ENCODE measurements at regions not wholly inside any gene's neighbourhood (a gene's known extent, or its start where the extent isn't known, plus 50 kb on each side); places are given as distances from the start of the nearest gene placed in this dataset.
"Not testable (repeated sequence)": the region's sequence is repeated elsewhere in the genome, so short reads cannot be mapped to it uniquely, and the experiment has no call there.

DNA sequence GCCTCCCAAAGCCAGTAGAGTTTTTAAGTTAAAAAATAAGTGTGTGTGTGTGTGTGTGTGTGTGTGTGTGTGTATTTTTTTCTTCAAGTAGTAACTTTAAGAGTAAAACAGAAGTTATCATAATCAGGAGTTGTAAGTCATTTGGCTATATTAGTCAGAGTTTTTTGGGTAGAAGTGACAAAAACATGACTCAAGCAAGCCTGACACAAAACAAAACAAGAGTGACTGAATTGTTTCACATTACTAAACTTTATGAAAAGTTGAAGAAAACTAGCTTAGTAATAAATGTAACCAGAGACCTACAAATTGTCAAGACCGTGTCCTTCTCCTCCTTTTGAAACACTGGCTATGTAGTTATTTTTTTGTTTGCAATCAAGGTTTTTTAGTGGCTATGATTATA lies 738.0 kb upstream of the PITX2 start:
- DNase-seq (ENCODE audit: low read depth in 2 of 3, low spot score in 2 of 3) = no peak

DNA sequence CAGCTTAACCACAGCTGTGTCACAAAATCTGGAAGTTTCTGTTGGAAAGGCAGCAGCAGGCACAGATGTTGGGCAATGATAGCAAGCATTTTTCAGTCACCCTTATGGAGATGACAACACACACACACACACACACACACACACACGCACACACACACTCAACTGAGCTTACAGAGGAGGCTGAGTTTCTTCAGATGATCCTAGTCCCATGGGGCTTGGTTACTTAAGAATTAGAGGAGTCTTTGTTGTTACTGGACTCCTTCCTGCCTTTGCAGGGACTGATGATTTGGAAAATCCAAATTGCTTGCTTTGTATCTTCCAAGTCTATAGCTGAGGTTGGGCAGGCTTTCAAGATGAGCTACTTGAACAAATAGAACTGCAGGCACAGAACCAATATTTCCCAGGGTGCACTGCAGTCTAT lies 740.1 kb upstream of the PITX2 start:
- no peak for DNase-seq (ENCODE audit: low read depth in 2 of 3, low spot score in 2 of 3)

DNA sequence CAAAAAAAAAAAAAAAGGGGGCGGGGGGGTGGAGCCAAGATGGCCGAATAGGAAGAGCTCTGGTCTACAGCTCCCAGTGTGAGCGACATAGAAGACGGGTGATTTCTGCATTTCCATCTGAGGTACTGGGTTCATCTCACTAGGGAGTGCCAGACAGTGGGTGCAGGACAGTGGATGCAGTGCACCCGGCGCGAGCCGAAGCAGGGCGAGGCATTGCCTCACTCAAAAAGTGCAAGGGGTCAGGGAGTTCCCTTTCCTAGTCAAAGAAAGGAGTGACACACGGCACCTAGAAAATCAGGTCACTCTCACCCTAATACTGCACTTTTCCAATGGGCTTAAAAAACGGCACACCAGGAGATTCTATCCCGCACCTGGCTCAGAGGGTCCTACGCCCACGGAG lies 755.0 kb upstream of the PITX2 start:
- not testable (repeated sequence) for DNase-seq (ENCODE audit: low read depth in 2 of 3, low spot score in 2 of 3)

DNA sequence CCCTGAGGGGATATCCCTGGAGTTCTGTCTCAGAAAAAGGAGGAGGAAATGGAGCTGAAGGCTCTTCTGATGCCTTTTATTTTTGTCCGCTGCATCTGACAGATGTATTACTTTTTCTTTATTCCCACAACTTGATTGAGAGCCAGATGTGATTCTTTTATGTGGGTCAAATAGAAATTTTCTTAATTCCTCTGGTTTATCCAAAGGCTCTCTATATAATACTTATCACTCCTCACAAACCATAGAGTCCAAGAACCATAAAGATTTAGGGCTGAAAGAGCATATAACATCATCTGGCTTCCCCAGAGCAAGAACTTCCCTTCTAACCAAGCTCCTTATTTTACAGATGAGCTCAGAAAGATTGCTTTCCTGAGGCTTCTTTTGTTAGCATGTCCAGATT lies 756.7 kb upstream of the FAM241A start:
- no peak for DNase-seq (ENCODE audit: low read depth in 2 of 3, low spot score in 2 of 3)

DNA sequence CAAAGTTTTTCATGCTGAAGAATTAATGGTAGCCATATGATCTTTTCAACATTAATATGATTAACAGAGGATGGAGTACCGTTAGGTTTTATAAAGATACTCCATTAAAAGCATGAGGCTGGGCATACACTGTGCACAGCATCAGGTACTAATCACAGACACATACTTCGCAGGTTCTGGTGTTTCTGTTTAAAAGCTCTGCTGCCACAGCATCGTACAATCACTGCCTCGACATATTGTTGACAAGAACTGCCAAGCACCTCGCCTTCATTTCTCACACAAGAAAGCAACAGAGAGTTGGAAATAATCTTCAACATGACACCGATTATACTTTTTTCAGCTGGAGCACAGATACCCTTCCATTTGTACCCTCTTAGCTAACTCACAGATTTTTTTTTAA lies 753.4 kb upstream of the FAM241A start:
- no peak for DNase-seq (ENCODE audit: low read depth in 2 of 3, low spot score in 2 of 3)

DNA sequence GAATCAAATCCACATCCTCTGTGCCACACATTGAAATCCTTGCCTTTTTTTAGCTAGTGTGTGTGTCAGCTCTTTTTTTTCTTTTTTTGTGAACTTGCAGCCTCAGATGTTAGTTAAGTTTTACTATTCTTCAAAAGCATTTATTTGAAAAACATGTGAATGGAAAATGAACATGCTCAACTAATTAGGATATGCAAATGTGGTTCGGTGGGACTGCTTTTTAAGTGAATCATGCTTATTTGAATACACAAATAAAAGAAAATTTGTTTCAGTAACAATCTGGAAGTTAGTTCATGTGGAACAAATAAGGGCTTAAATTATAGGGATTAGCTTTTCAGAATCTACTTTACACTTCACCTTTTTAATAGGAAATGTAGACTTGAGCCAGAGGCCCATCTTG lies 751.5 kb upstream of the FAM241A start:
- DNase-seq (ENCODE audit: low read depth in 2 of 3, low spot score in 2 of 3) = no peak

DNA sequence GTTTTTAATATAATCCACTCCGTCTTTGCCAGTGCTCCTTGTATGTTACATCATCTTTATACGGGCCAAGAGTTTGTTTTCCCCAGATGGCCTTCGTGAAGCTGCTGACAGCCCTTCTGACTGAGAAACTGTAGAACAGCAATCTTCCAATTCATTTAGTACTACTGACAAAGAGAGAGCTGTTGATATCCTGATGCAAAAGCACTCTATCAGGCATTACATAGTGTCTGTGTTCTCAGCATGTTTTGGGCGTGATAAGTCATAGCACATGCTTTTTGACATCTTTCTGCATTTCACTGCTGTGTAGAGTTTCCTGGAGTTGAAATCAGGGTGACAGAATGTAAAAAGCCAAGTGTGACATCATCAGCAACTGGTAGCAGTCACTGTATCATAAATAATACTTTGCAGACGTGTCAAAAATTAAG lies 746.3 kb upstream of the FAM241A start:
- no peak for DNase-seq (ENCODE audit: low read depth in 2 of 3, low spot score in 2 of 3)

DNA sequence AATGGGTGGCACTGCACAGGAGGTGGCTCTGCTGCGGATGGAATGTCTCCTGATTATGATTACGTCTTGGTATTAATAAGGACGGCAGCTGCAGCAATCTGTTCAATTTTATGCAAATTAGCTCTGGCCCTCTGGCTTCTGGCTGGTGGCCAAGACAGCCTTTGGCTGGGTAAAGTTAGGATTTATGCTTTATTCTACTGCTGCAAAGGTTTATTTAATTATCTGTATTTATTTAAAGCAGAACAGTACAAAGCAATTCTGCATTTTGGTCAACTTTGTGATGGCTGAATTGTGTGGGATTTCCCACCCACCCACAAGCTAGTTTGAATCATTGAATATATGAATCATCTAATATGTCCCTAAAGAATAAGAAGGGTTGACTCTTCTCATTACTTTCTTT lies 745.6 kb upstream of the FAM241A start:
- no peak for DNase-seq (ENCODE audit: low read depth in 2 of 3, low spot score in 2 of 3)

DNA sequence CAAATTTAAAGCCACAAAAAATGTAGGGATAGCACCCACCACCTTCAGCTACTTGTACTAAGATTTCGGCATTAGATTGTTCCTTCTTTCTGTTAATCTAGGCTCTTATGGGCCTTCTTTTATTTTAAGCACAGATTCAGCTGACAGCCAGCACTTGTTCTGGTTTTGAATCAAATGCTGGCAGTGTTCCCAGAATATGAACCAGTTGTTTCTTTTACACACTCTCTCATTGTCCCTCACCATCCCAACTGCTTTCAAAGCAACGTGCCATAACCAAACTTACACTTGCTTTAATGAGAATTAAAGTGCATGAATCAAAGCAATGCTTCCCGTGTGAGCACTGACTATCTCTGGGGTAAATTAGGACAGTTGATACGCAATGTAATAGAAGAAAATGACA lies 744.5 kb upstream of the FAM241A start:
- DNase-seq (ENCODE audit: low read depth in 2 of 3, low spot score in 2 of 3) = no peak

DNA sequence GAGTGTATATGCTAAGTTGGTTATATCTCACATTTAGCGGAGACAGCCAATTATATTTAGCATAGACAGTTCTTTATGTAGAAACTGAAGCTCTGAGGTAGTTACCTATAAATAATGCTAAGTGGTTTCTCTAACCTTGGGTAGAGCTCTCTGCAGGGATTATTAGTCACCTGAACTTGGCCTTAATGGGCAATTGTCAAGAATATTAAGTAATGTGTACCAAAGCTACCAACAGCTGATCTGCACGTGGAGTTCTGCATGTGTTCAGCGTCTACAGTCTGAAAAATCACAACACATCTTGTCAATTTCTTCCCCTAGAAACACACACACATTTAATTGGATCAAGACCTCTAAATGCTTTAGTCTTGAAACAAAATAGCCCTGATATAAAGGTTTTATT lies 740.6 kb upstream of the FAM241A start:
- no peak for DNase-seq (ENCODE audit: low read depth in 2 of 3, low spot score in 2 of 3)

DNA sequence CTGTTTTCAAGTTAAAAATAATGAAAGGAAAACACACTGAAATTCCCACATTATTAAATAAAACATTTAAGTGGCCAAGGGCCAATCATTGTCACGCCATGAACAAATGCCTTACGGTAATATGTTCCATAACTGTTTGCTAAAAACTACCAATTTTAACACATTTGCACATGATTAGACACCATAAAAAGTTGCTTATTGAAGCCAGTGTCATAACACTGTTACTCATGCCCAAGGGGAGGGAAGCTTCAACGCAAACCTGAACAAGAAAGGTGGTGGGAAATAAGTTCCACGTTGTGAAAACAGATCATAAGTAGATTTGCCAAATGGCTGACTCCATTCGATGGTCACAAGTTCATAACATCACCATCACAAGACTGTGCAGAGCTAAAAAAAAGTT lies 739.3 kb upstream of the FAM241A start:
- no peak for DNase-seq (ENCODE audit: low read depth in 2 of 3, low spot score in 2 of 3)

DNA sequence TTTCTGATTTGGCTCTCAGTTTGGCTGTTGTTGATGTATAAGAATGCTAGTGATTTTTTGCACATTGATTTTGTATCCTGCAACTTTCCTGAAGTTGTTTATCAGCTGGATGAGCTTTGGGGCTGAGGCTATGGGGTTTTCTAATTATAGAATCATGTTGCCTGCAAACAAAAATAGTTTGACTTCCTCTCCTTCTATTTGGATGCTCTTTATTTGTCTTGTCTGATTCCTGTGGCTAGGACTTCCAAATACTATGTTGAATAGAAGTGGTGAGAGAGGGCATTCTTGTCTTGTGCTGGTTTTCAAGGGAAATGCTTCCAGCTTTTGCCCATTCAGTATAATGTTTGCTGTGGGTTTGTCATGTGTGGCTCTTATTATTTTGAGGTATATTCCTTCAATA lies 734.7 kb upstream of the FAM241A start:
- no peak for DNase-seq (ENCODE audit: low read depth in 2 of 3, low spot score in 2 of 3)

DNA sequence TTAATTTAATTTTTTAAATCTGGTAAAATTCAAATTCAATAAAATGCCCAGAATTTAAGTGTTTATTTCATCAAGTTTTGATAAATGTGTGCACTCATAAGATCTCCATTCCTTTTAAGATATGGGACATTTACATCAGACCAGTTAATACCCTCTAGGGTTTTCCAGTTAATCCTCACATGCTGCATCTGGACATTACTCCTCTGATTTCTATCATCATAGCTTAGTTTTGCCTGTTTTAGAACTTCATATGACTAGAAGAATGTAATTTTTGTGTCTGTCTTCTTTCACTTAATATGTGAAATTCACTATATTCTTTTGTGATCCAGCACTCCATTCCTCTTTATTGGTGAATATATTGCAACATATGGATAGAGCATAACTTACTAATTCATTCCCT lies 727.7 kb upstream of the FAM241A start:
- no peak for DNase-seq (ENCODE audit: low read depth in 2 of 3, low spot score in 2 of 3)

DNA sequence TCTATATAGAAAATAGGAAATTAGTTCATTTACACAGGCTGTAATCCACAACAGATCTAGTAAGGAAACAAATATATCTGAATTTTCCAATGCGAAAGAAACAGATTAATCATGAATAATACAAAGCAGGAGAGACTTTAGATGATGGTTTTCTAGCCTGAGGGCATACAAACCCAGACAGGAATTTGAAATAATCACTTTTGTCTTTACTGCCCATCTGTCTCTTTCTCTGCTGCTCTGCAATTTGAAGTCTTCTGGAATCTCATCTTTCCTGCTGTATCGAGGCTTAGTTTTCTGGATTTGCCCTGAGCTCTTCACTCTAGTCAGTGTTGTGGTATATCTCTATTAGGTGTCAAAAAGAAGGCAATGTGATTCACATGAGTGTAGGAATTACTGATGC lies 711.8 kb upstream of the FAM241A start:
- no peak for DNase-seq (ENCODE audit: low read depth in 2 of 3, low spot score in 2 of 3)

DNA sequence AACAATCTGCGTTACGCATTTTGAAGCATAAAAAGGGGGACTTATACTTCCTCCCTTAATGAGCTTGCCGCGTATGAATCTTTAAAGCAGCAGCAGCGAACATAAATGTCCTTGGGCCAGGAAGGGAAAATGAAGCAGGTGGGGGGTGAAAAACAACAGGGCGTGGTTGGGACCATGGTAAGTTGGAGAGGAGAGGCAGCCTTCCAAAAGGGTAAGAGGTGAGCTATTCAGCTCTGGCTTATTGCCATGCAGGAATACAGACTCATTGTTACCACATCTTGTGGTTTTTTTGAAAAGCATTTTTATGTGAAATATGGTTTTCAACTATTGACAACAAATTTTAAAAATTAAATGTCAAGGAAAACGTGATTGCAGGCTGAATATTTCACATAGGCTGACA lies 710.7 kb upstream of the FAM241A start:
- no peak for DNase-seq (ENCODE audit: low read depth in 2 of 3, low spot score in 2 of 3)

DNA sequence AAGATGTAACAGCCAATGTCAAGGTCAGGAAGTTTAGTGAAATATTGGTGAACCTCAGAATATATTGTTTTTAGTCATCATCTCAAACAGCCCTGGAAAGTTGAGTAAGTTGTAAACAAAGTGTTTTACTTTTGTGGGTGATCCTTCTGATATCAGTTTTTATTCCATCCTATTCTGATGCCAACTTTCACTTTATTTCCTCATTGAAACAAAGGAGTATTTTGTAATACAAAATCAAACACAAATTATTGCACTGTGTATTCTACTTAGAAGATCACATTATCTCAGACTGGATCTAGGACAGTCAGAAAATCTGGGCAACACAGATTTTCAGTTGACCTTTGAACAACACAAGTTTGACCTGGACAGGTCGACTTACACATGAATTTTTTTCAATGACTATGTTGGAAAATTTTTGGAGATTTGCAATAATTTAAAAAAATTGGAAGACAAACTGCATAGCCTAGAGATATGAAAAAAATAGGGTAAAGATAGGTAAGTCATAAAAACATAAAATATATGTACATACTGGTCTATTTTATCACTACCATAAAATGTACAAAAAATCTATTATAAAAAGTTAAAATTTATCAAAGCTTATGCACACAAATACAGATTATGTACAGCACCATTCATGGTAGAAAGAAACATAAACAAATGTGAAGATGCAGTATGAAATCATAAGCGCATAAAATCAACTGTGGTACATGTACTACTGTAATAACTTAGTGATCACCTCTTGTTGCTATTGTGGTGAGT lies 709.1 kb upstream of the FAM241A start:
- no peak for DNase-seq (ENCODE audit: low read depth in 2 of 3, low spot score in 2 of 3)

DNA sequence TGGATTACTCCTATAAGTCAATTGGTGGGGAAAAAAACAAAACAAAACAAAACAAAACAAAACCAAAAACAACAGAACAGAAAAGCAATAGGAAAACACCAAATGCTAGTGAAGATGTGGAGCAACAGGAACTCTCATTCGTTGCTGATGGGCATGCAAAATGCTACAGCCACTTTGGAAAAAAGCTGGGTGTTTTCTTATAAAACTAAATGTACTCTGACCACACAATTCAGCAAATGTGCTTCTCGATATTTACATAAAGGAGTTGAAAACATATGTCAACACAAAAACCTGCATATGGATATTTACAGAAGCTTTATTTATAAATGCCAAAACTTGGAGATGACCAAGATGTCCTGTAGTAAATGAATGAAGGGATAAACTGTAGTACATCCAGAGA lies 703.6 kb upstream of the FAM241A start:
- DNase-seq (ENCODE audit: low read depth in 2 of 3, low spot score in 2 of 3) = no peak

DNA sequence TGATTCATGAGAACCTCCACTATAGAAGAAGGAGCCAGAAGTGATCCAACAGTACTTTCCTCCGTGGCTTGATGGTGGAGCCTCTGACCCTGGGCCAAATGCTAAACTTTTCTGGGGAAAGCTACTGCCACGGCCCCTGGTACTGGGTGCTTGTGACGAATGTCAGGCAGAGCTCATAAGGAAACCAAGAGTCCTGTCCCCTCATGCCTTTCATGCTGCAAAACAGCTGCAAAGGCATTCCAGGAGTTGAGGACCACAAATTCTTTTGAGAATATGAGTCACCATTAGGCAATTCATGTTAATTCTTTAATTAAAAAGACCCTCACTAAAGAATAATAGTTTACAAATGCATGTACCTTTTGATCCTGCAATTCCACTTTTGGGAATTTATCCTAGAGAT lies 700.4 kb upstream of the FAM241A start:
- not testable (repeated sequence) for DNase-seq (ENCODE audit: low read depth in 2 of 3, low spot score in 2 of 3)

DNA sequence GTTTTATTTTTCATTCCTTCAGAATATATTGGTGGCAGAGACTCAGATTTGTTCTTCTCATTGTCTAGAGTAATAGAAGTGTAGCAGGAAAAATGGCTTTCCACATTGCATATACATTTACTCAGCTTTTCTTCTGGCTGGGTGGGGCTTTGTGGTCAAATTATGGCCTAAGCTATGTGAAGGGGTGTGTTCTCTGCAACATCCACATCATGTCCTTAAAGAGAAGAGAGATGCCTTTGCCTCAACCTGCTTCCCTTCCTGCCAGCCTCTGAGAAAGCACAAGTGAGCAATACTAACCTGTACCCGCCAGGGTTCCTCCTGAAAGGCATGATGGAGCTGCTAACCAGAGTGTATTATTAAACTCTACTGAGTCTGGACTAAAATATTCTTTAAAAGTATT lies 695.6 kb upstream of the FAM241A start:
- DNase-seq (ENCODE audit: low read depth in 2 of 3, low spot score in 2 of 3) = no peak

DNA sequence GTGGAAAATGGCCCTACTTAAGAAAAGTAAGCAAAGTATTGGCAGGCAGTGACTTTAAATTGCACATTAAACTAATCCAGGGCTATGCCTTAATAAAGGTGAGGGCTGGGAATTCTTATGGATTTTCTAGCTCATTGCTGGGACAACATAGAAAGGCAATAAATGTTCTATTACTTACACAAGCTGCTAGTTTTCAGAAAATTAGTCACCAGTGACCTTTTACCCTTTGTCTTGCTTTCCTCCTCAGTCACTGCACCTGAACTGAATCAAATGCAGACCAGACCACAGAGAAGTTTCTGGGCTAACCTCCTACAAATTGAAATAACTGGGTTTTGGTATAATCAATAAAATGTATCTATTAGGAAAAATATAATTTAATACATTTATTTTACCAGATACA lies 694.4 kb upstream of the FAM241A start:
- DNase-seq (ENCODE audit: low read depth in 2 of 3, low spot score in 2 of 3) = no peak

DNA sequence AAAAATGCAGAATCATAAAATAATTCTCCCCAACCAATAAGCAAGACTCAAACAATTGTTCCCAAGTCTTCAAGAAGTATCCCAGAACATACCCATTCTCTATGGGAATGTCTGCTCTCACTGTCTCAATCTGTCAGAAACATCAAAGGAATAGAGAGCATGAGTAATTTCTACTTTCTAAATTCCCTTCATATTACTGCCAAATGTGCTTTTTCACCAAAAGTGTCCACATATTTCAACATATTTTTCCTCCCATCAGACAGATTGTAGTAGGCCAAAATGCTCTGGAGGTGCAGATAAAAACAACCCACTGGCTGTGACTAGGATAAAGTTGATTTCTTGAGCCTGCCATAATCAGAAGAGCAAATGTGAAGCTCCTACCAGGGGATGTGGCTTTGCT lies 692.0 kb upstream of the FAM241A start:
- DNase-seq (ENCODE audit: low read depth in 2 of 3, low spot score in 2 of 3) = no peak

DNA sequence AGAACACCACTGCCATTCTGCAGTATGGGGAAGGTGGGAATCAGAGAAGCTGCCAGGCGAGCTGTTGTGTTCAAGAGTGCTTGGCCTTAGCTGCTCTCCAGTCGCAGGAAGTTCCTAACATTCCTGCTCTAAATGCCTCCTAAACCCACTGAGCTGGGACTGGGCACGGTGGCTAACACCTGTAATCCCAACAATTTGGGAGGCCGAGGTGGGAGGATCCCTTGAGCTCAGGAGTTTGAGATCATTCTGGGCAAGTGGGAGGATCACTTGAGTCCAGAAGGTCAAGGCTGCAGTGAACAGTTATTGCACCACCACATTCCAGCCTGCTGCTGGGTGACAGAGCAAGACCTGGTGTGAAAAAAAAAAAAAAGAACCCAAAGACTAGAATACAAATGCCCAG lies 690.3 kb upstream of the FAM241A start:
- no peak for DNase-seq (ENCODE audit: low read depth in 2 of 3, low spot score in 2 of 3)

DNA sequence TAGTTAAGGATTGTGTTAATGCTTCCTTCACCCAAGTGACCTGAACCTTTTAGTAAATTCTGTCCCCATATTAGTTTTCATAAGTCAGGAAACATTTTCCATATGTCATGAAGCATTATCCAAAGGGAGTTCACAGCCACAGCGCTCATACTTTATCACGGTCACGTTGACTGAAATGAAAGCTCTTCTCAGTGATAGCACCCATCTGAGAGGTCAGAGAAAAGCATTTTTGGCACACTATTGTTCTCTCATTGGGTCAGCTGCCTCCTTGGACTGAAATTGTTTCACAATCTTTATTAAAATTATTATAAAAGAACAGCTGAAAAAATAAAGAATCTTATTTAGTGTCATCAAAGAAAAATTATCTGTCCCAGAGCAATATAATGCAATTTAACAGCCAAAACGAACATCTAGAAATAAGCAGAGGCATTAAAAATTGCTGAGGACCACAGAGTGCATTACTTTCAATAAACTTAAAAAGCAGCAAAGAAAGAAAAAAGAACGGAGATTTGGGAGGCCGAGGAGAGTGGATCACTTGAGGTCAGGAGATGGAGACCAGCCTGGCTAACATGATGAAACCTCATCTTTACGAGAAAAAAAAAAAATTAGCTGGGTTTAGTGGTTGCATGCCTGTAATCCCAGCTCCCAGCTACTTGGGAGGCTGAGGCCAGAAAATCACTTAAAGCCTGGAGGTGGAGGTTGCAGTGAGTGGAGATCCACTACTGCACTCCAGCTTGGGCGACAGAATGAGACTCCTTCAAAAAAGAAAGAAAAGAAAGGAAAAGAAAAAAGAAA lies 680.8 kb upstream of the FAM241A start:
- DNase-seq (ENCODE audit: low read depth in 2 of 3, low spot score in 2 of 3) = no peak

All from activated CD8-positive, alpha-beta memory T cell treated with anti-CD3 and anti-CD28 coated beads for 48 hours (primary cell).